ENCODE measurements at regions not wholly inside any gene's neighbourhood (a gene's known extent, or its start where the extent isn't known, plus 50 kb on each side); places are given as distances from the start of the nearest gene placed in this dataset.
"Not testable (repeated sequence)": the region's sequence is repeated elsewhere in the genome, so short reads cannot be mapped to it uniquely, and the experiment has no call there.

GRCh38 chr1:79895573-79895972 is 889.0 kb upstream of the ADGRL4 start:
- H3K4me1 ChIP-seq (replicated peaks), result no peaks in the 10 kb centered on the region
- no peaks in the 10 kb centered on the region for H3K9me3 ChIP-seq
- TF ChIP-seq, protein P1, sequence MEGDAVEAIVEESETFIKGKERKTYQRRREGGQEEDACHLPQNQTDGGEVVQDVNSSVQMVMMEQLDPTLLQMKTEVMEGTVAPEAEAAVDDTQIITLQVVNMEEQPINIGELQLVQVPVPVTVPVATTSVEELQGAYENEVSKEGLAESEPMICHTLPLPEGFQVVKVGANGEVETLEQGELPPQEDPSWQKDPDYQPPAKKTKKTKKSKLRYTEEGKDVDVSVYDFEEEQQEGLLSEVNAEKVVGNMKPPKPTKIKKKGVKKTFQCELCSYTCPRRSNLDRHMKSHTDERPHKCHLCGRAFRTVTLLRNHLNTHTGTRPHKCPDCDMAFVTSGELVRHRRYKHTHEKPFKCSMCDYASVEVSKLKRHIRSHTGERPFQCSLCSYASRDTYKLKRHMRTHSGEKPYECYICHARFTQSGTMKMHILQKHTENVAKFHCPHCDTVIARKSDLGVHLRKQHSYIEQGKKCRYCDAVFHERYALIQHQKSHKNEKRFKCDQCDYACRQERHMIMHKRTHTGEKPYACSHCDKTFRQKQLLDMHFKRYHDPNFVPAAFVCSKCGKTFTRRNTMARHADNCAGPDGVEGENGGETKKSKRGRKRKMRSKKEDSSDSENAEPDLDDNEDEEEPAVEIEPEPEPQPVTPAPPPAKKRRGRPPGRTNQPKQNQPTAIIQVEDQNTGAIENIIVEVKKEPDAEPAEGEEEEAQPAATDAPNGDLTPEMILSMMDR (IDR thresholded peaks at IDR 0.05), result no peak
- TF ChIP-seq POLR2AphosphoS5 (IDR thresholded peaks at IDR 0.05), result no peak
- no peak for TF ChIP-seq POLR2A (IDR thresholded peaks at IDR 0.05)
- no peaks in the 10 kb centered on the region for H3K27me3 ChIP-seq (replicated peaks; ENCODE audit: insufficient read depth)
- no peaks in the 10 kb centered on the region for H3K36me3 ChIP-seq
- intact Hi-C loops (cut with DNase I), result no loop called here
- no peak overlapping the region for H3K27ac ChIP-seq
- no peak for DNase-seq (ENCODE audit: low spot score)
- whole genome bisulfite sequencing, result 29% methylated on average over 2 of the region's 2 CpGs
- no peak overlapping the region for H3K4me3 ChIP-seq

DNA sequence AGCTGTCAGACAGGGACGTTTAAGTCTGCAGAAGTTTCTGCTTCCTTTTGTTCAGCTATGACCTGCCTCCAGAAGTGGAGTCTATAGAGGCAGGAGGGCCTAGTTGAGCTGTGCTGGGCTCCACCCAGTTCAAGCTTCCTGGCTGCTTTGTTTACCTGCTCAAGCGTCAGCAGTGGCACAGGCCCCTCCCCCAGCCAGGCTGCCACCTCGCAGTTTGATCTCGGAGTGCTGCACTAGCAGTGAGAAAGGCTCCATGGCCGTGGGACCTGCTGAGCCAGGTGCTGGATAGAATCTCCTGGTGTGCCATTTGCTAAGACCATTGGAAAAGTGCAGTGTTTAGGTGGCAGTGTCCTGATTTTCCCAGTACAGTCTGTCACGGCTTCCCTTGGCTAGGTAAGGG is 887.6 kb upstream of the ADGRL4 start:
- intact Hi-C loops (cut with DNase I); H3K27me3 ChIP-seq (replicated peaks; ENCODE audit: insufficient read depth); H3K9me3 ChIP-seq; DNase-seq (ENCODE audit: low spot score); H3K36me3 ChIP-seq; H3K27ac ChIP-seq; H3K4me3 ChIP-seq; H3K4me1 ChIP-seq (replicated peaks): not testable (repeated sequence)
- WGBS, result 80% methylated on average over 5 of the region's 6 CpGs

DNA sequence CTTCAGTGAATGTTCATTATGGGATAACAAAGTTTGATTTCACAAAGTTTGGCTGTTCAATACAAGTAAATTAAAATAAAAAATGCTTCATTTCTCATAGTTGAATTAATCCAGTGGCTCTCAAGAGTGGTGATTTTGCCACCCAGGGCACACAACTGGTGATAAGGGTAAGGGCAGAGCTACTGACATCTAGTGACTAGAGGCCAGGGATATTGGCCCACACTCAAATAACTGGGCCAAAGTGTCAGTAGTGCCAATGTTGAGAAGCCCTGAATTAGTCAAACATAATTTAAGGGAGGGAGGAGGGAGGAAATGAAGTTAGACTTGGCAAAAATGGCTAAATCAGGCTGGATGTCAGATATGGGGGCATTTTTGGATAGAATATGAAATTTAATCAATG is 880.5 kb upstream of the ADGRL4 start:
- Histone ChIP-seq H3K27me3 (replicated peaks; ENCODE audit: insufficient read depth) (no peaks in the 10 kb centered on the region), H3K36me3 (no peaks in the 10 kb centered on the region), H3K4me3 (no peak overlapping the region), H3K4me1 (replicated peaks) (no peaks in the 10 kb centered on the region), H3K27ac (no peak overlapping the region), H3K9me3 (no peaks in the 10 kb centered on the region)
- intact Hi-C loops (cut with DNase I), result no loop called here
- DNase-seq (ENCODE audit: low spot score), result no peak
- TF ChIP-seq POLR2AphosphoS5 (IDR thresholded peaks at IDR 0.05) (no peak), POLR2A (IDR thresholded peaks at IDR 0.05) (no peak)
- TF ChIP-seq, protein P1 (IDR thresholded peaks at IDR 0.05), result no peak

DNA sequence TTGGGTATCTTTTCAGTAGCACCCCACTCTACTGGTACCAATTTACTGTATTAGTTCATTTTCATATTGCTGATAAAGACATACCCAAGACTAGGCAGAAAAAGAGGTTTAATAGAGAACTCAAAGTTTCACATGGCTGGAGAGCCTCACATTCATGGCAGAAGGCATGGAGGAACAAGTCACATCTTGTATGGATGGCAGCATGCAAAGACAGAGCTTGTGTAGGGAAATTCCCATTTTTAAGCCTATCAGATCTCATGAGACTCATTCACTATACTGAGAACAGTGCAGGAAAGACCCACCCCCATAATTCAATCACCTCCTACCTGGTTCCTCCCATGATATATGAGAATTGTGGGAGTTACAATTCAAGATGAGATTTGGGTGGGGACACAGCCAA is 878.6 kb upstream of the ADGRL4 start:
- H3K36me3 ChIP-seq, result no peaks in the 10 kb centered on the region
- no peaks in the 10 kb centered on the region for H3K9me3 ChIP-seq
- intact Hi-C loops (cut with DNase I), result no loop called here
- H3K4me1 ChIP-seq (replicated peaks), result no peaks in the 10 kb centered on the region
- no peak overlapping the region for H3K4me3 ChIP-seq
- H3K27ac ChIP-seq, result no peak overlapping the region
- H3K27me3 ChIP-seq (replicated peaks; ENCODE audit: insufficient read depth), result no peaks in the 10 kb centered on the region
- TF ChIP-seq, protein P1 (IDR thresholded peaks at IDR 0.05), result no peak
- no peak for TF ChIP-seq POLR2AphosphoS5 (IDR thresholded peaks at IDR 0.05)
- no peak for TF ChIP-seq POLR2A (IDR thresholded peaks at IDR 0.05)
- DNase-seq (ENCODE audit: low spot score), result no peak

GRCh38 chr1:79877086-79877485 is 870.6 kb upstream of the ADGRL4 start:
- 66% methylated on average over 2 of the region's 2 CpGs for WGBS
- Histone ChIP-seq H3K27ac (no peak overlapping the region), H3K27me3 (replicated peaks; ENCODE audit: insufficient read depth) (no peaks in the 10 kb centered on the region), H3K4me3 (no peak overlapping the region), H3K9me3 (no peaks in the 10 kb centered on the region), H3K36me3 (no peaks in the 10 kb centered on the region), H3K4me1 (replicated peaks) (no peaks in the 10 kb centered on the region)
- no peak for TF ChIP-seq POLR2A (IDR thresholded peaks at IDR 0.05)
- TF ChIP-seq, protein P1 (IDR thresholded peaks at IDR 0.05), result no peak
- TF ChIP-seq POLR2AphosphoS5 (IDR thresholded peaks at IDR 0.05), result no peak
- intact Hi-C loops (cut with DNase I), result no loop called here
- no peak for DNase-seq (ENCODE audit: low spot score)

Data from prostate gland (tissue), 2 donors.